HEK293T (cell line): ENCODE measurements at regions not wholly inside any gene's neighbourhood (a gene's known extent, or its start where the extent isn't known, plus 50 kb on each side); places are given as distances from the start of the nearest gene placed in this dataset.

Experiments
- CTCF ChIA-PET: fragments of 350-600 bp; formaldehyde crosslinking; extraction: SDS; loops from one replicate; lab custom pipeline; 2021; ENCODE audit warnings: antibody characterized with exemption, inconsistent platforms; lab: Yijun Ruan, JAX
- POLR2A ChIA-PET: fragments of 350-600 bp; formaldehyde crosslinking; extraction: SDS; loops from one replicate; lab custom pipeline; 2020; ENCODE audit warnings: antibody characterized with exemption, inconsistent platforms; lab: Yijun Ruan, JAX
- DNase-seq: peaks from one replicate; pipeline ENCODE4 v3.0.0; 2012; ENCODE audit warnings: mixed read lengths; ENCODE audit errors: extremely low spot score
- ARNT ChIP-seq: fragments of 450-650 bp; IDR thresholded peaks from 2 replicates; pipeline ENCODE4 v1.6.1; 2017; ENCODE audit warnings: mild to moderate bottlenecking
- BHLHE40 ChIP-seq: fragments of 450-650 bp; IDR thresholded peaks from 2 replicates; pipeline ENCODE4 v1.6.1; 2016; ENCODE audit warnings: mild to moderate bottlenecking, moderate library complexity, borderline replicate concordance
- CTBP1 ChIP-seq: fragments of 450-650 bp; IDR thresholded peaks from 2 replicates; pipeline ENCODE4 v1.6.1; 2016; ENCODE audit warnings: borderline replicate concordance
- ELF4 ChIP-seq: fragments of 450-650 bp; IDR thresholded peaks from 2 replicates; pipeline ENCODE4 v1.6.1; 2017; ENCODE audit warnings: antibody characterized with exemption
- FOXA1 ChIP-seq: fragments of 450-650 bp; IDR thresholded peaks from 2 replicates; pipeline ENCODE4 v1.6.1; 2016; ENCODE audit warnings: mild to moderate bottlenecking
- FOXK2 ChIP-seq: fragments of 450-650 bp; IDR thresholded peaks from 2 replicates; pipeline ENCODE4 v1.6.1; 2016; ENCODE audit warnings: mild to moderate bottlenecking
- FOXM1 ChIP-seq: fragments of 450-650 bp; IDR thresholded peaks from 2 replicates; pipeline ENCODE4 v1.6.1; 2017; ENCODE audit warnings: mild to moderate bottlenecking, borderline replicate concordance
- HDGF ChIP-seq: fragments of 450-650 bp; IDR thresholded peaks from 2 replicates; pipeline ENCODE4 v1.6.1; 2017; ENCODE audit warnings: antibody characterized with exemption, borderline replicate concordance
- L3MBTL2 ChIP-seq: fragments of 450-650 bp; conservative IDR thresholded peaks from 2 replicates; pipeline ENCODE4 v1.6.1; 2016; ENCODE audit warnings: mild to moderate bottlenecking
- LEF1 ChIP-seq: fragments of 450-650 bp; IDR thresholded peaks from 2 replicates; pipeline ENCODE4 v1.6.1; 2017; ENCODE audit warnings: mild to moderate bottlenecking, borderline replicate concordance
- NFRKB ChIP-seq: fragments of 450-650 bp; IDR thresholded peaks from 2 replicates; pipeline ENCODE4 v1.6.1; 2016; ENCODE audit warnings: mild to moderate bottlenecking, moderate library complexity
- PKNOX1 ChIP-seq: fragments of 450-650 bp; IDR thresholded peaks from 2 replicates; pipeline ENCODE4 v1.6.1; 2016
- SP1 ChIP-seq: fragments of 450-650 bp; IDR thresholded peaks from 2 replicates; pipeline ENCODE4 v1.6.1; 2017
- SUZ12 ChIP-seq: fragments of 450-650 bp; IDR thresholded peaks from 2 replicates; pipeline ENCODE4 v1.6.1; 2016; ENCODE audit warnings: mild to moderate bottlenecking
- TARDBP ChIP-seq: fragments of 450-650 bp; IDR thresholded peaks from 2 replicates; pipeline ENCODE4 v1.6.1; 2016
- ZNF384 ChIP-seq: fragments of 450-650 bp; IDR thresholded peaks from 2 replicates; pipeline ENCODE4 v1.6.1; 2016

DNA sequence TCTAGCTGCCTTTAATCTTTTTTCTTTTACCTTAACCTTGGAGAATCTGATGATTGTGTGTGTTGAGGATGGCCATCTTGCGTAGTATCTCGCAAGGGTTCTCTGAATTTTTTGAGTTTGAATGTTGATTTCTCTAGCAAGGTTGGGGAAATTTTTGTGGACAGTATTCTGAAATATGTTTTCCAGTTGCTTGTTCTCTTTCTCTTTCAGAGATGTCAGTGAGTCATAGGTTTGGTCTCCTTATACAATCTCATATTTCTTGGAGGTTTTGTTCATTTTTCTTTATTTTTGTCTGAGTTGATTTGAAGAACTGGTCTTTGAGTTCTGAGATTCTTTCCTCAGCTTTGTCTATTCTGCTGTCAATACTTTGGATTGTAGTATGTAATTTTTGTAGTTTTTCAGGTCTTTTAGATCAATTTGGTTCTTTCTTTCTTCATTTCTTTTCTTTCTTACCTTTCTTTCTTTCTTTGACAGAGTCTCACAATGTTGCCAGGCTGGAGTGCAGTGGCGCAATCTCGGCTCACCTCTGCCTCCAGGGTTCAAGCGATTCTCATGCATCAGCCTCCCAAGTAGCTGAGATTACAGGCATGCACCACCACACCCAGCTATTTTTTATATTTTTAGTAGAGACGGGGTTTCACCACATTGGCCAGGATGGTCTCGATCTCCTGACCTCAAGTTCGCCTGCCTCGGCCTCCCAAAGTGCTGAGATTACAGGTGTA, 366.4 kb upstream of the RASGRP1 start:
- ChIA-PET CTCF (no interaction called here), POLR2A (no interaction called here)
- TF ChIP-seq HDGF (no peak), ZNF384 (no peak), FOXA1 (no peak), CTBP1 (no peak), L3MBTL2 (no peak), PKNOX1 (no peak), ELF4 (no peak), TARDBP (no peak), LEF1 (no peak), SUZ12 (no peak), FOXK2 (no peak), FOXM1 (no peak), BHLHE40 (no peak), NFRKB (no peak), SP1 (no peak), ARNT (no peak)
- no peak for DNase-seq

DNA sequence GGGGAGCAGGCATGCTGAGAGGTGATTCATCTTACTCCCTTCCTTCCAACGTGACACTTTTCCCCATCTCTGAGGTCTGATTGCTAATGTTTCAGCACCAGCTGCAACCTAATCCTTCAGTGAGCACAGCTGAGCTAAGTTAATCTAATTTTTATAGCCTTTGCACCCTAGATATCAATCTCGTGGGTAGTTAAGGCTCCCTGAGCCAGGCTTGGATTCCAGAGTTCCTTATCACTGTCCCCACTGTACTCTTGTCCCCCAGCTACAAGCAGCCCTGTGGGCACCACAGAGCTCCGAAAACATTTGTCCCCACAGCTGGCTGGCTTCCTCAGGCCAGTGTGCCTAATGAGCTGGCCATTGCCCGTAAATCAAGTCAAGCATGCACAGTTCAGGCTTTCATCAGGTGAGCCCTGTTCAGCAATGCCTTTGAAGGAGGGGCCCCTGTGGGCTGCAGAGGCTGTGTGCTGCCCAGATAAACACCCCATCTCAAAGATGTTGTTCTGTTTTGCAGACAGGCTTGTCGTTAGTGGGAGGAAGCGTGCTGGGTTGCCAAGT, 376.9 kb upstream of the RASGRP1 start:
- ChIA-PET CTCF (no interaction called here), POLR2A (no interaction called here)
- no peak for TF ChIP-seq ZNF384
- TF ChIP-seq FOXA1 = no peak
- TF ChIP-seq ARNT = no peak
- TF ChIP-seq CTBP1 = no peak
- no peak for TF ChIP-seq FOXM1
- TF ChIP-seq LEF1 = no peak
- no peak for DNase-seq

- DNase-seq = no peak
- POLR2A ChIA-PET = no interaction called here
- TF ChIP-seq CTBP1 = no peak
- no peak for TF ChIP-seq SUZ12
- CTCF ChIA-PET = no interaction called here
These were observed 379.9 kb upstream of the RASGRP1 start for GRCh38 chr15:38944536-38944935.

- TF ChIP-seq SUZ12 (no peak), FOXK2 (no peak), ELF4 (no peak), PKNOX1 (no peak), NFRKB (no peak), ARNT (no peak), LEF1 (no peak), CTBP1 (no peak), SP1 (no peak), HDGF (no peak), ZNF384 (no peak), L3MBTL2 (no peak), FOXA1 (no peak), FOXM1 (no peak), TARDBP (no peak), BHLHE40 (no peak)
- CTCF ChIA-PET = interaction anchor here (0.6 kb wide), 1 partner anchor 35 kb away, joined by 3 read pairs; no protein-coding TSS in a partner anchor
- no peak for DNase-seq
- POLR2A ChIA-PET = no interaction called here
These were observed 381.1 kb upstream of the RASGRP1 start for GRCh38 chr15:38945551-38946298.

GRCh38 chr15:38954090-38954489, 389.5 kb upstream of the RASGRP1 start:
- ChIA-PET POLR2A (no interaction called here), CTCF (no interaction called here)
- DNase-seq = no peak
- no peak for TF ChIP-seq SP1
- TF ChIP-seq FOXK2 = no peak
- no peak for TF ChIP-seq LEF1
- TF ChIP-seq TARDBP = no peak
- no peak for TF ChIP-seq HDGF
- no peak for TF ChIP-seq ELF4
- no peak for TF ChIP-seq L3MBTL2

DNA sequence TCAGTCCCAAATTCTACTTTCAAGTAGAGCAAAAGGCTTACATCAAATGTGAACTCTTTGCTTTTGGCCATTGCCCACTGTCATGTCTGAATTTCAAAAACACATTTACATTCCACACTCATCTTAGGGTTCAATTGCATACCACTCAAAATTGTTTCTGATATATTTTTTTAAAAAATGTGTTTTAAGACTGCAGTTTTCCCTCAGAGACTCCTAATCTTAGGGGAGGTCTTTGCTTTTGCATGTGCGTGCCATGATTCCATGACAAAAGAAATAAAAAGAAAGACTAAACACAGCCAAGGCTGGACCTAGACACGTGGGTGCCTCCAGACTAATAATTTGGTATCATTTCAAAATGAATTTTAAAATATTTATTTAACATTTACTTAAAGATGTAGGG, 396.8 kb upstream of the RASGRP1 start:
- POLR2A ChIA-PET = no interaction called here
- DNase-seq = no peak
- TF ChIP-seq FOXK2 (no peak), SP1 (no peak), SUZ12 (no peak), FOXM1 (no peak), BHLHE40 (no peak), ELF4 (no peak), ARNT (no peak), LEF1 (no peak), L3MBTL2 (no peak), HDGF (no peak), CTBP1 (no peak), NFRKB (no peak), PKNOX1 (no peak), FOXA1 (no peak), ZNF384 (no peak), TARDBP (no peak)
- CTCF ChIA-PET = no interaction called here
